Gastrocnemius medialis (tissue), 4 donors: ENCODE measurements at regions not wholly inside any gene's neighbourhood (a gene's known extent, or its start where the extent isn't known, plus 50 kb on each side); places are given as distances from the start of the nearest gene placed in this dataset.

Experiments used
- POLR2A ChIP-seq, 2 donors: fragments of 450-650 bp; IDR thresholded peaks; one replicate each; pipeline ENCODE4 v1.6.1; 2017; ENCODE audit warnings: antibody characterized with exemption in 2 of 2, mild to moderate bottlenecking in 2 of 2, moderate library complexity in 2 of 2
- TF ChIP-seq, protein P1 (sequence below), 5 experiments: fragments of 450-650 bp in 3 of 5; fragments of 200-600 bp in 2 of 5; sonication (generic) in 2 of 5; IDR thresholded peaks in 4 of 5; conservative IDR thresholded peaks in 1 of 5; 1 replicate in 4 of 5; 2 replicates in 1 of 5; pipeline ENCODE4 v1.5.1; 2016 to 2019; ENCODE audit warnings: antibody characterized with exemption in 5 of 5, mild to moderate bottlenecking in 3 of 5, moderate library complexity in 3 of 5

DNA sequence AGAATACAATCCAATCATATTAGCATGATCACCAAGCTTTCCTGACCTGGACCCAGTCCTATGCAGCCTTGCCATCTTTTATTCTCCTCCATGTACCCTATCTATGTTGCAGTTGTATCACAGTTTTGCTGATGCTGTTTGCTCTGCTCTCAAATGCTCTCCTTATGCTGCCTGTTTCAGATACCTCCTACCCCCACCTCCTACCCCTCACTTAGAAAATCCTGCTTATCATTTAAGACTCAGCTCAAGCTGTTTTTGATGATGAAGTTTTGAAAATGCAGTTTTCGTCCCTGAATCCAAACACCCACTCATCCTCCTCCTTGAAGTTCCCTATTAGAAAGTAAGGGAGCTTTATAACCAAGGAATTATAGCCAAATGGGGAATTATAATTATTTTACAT, 457.4 kb upstream of the ATP2B1 start:
- TF ChIP-seq, protein P1, sequence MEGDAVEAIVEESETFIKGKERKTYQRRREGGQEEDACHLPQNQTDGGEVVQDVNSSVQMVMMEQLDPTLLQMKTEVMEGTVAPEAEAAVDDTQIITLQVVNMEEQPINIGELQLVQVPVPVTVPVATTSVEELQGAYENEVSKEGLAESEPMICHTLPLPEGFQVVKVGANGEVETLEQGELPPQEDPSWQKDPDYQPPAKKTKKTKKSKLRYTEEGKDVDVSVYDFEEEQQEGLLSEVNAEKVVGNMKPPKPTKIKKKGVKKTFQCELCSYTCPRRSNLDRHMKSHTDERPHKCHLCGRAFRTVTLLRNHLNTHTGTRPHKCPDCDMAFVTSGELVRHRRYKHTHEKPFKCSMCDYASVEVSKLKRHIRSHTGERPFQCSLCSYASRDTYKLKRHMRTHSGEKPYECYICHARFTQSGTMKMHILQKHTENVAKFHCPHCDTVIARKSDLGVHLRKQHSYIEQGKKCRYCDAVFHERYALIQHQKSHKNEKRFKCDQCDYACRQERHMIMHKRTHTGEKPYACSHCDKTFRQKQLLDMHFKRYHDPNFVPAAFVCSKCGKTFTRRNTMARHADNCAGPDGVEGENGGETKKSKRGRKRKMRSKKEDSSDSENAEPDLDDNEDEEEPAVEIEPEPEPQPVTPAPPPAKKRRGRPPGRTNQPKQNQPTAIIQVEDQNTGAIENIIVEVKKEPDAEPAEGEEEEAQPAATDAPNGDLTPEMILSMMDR (IDR thresholded peaks at IDR 0.05 in 4 of 5, conservative IDR thresholded peaks at IDR 0.05 in 1 of 5) = no peak
- TF ChIP-seq POLR2A (IDR thresholded peaks at IDR 0.05) = no peak
